GM12892 (cell line): ENCODE measurements at regions not wholly inside any gene's neighbourhood (a gene's known extent, or its start where the extent isn't known, plus 50 kb on each side); places are given as distances from the start of the nearest gene placed in this dataset.

ENCODE experiments used
- POLR2A ChIP-seq: IDR thresholded peaks from 2 replicates; pipeline ENCODE4 v1.6.1; 2011; ENCODE audit warnings: low read depth, low read length, control low read depth
- POLR2AphosphoS5 ChIP-seq: IDR thresholded peaks from 2 replicates; pipeline ENCODE4 v1.6.1; 2011; ENCODE audit warnings: low read depth, low read length, control low read depth
- TAF1 ChIP-seq: IDR thresholded peaks from 2 replicates; pipeline ENCODE4 v1.6.1; 2011; ENCODE audit warnings: low read depth, mild to moderate bottlenecking, control low read depth, low read length, borderline replicate concordance

DNA sequence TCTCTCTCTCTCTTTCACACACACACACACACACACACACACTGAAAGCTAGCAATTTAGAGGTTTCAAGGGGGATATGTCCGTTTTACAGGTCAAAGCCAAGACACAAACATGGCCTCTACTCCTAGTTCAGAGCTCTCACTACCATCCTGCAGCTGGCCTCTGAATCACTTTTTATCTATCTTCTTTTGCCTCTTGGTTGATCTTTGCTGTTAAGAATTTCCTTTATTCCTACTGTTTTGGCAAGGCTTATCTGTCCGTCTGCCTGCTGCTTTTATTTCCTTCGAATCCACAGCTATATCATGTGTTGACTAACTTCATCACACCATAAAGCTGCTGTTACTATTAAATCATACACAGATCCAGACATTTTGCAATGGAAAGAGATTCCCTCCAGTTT lies 543.0 kb downstream of the PLCL1 start:
- TF ChIP-seq POLR2AphosphoS5 (no peak), POLR2A (no peak), TAF1 (no peak)
